RPMI8226 (cell line): ENCODE measurements at regions not wholly inside any gene's neighbourhood (a gene's known extent, or its start where the extent isn't known, plus 50 kb on each side); places are given as distances from the start of the nearest gene placed in this dataset.

Source experiments
- DNase-seq: peaks from one replicate; pipeline ENCODE4 v3.0.0-alpha.2; 2015

DNA sequence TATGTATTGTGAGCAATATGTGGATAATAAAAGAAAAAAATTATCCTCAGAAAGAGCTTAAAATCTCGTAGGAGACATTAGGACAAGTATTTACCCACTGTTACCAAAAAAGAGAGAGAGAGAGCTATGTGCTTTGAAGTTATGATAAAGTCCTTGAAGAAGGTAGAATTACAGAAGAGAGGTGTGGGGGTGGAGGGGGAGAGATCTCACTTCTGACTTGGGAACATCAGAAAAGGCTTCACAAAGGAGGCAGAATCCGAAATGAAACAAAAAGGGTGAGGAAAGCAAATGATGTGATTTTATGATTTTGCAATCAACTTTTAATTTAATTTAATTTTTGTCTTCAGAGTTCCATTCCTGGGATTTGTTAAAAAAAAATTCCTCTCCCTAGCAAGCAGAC is 311.8 kb upstream of the ATP2B1 start:
- no peak for DNase-seq

DNA sequence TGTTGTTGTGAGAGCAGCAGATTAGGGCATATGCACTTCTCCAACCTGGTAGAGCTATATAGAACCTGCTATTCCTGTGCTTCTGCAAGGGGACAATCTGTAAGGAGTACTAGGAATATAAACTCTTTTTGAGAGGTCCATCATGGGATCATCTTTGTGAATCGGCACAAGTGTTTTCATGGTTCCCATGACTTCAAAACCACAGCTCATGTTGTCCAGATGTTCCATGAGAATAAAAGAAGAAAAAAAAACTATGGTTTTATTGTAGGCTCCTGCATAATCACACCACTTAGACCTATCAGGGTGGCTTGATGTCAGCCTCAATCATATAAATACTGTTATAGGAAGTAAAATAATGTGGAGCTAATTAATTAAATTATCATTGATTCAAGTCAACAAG is 311.4 kb upstream of the ATP2B1 start:
- no peak for DNase-seq

DNA sequence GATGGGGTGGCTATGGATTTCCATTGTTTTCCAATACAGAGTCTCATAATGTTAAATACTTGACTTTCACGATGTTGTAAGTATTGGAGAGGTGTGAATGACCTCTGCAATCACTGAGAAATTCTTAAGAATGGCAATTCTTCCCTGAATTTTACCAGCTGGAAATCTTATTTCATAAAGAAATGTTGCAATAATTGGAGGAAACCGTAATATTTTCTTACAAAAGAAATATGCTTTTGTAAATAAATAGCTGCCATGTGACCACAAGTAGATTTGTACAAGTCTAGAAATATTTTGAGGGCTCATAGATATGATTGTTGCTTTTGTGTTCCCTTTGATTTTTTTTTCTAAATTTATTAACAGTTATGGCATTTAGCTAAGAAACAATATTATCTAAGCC is 308.7 kb upstream of the ATP2B1 start:
- no peak for DNase-seq

DNA sequence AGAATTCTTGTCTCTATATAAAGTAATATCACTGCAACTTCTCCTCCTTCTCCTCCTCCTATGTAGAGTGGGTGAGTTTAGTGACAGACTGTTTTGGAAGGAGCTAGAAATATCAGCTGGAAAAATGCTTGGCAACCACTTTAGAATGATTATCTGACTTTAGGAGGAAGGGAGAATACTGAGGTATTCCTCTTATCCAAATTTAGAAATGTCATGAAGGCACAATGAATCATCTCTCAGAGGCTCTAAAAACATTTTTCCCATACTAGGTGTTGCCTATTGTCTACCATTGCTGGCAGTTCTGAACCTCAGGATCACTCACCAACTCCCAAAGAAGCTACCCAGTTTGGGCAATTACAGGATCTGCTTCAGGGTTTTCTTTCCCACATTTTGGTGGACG is 306.6 kb upstream of the ATP2B1 start:
- no peak for DNase-seq

DNA sequence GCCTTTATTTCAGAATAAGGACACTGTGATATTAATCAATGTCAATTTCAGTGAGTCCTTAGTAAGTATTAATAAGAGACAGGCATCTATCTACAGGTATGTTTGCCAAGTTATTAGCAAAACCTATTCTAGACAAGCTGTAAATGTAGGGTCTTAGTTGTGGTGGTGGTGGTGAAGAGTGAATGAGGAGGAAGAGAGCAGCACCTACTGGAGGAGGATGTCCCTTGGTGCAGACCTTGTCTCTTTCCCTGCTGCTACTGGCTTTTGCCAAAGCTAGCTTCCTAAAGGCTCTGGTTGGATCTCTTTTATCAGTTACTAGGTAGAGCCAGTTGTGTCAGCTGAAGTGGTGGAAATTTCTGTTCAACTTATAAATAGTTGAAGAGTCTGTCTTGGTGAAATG is 304.8 kb upstream of the ATP2B1 start:
- DNase-seq, result no peak

DNA sequence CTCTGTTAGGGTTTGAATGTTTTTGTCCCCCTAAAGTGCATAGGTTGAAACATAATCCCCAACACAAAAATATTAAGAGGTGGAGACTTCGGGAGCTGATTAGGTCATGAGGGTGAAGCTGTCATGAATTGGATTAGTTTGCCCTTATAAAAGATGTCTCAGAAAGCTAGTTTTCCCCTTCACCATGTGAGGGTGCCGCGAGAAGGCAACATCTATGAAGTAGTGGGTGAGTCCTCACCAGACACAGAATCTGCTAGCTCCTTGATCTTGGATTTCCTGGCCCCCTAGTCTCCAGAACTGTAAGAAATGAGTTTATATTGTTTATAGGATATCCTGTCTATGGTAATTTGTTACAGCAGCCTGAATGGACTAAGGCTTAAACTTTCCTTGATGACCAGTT is 301.5 kb upstream of the ATP2B1 start:
- DNase-seq, result no peak

DNA sequence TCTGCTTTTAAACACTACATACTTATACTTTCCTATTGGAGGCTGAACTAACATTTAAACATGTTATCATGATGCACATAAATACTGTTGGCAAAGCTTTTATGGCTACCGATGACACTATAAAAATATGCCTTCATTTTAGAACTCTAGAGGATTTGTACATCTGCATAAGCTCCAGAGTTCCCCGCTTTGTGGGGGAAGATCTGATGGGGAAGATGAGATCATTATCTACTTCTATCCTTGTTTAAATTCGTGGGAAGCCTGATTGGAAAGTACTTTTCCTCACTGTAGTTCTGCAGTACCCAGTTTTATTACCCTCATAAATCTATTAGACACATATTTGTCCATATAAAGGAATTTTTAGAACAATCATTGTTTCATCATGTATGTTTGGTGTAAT is 299.6 kb upstream of the ATP2B1 start:
- no peak for DNase-seq

DNA sequence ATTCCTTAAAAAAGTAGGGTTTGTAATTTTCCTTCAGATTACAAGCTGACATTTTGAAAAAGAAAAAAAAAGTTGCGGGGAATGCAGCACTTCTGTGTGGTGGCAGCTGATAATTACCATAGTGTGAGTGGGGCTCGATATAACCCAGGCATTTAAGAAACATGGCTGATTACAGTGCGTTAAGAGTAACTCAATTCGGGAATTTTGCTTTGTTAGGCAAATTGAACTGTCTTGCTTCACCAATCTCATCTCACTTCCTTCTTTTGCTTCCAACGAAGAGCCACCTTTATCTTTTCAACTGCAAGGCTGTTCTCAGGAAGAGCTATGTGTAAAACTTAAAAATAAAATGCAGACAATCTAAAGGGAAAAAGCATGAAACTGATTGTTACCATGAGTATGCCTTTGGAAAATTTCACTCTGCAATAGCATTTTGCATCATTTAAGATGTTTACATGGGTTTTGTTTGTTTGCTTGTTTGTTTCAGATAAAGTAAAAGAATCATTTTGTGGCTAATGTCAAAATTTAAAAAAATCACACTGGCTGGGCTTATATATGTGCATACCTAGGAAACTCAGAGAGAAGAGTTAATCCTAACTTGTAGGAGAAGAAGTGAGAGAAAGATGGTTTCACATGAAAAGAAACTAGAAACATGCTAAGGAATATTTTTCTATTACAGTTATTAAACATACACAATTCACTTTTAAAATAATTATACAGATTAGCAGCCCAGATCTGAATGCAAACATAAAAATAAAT is 295.9 kb upstream of the ATP2B1 start:
- no peak for DNase-seq

DNA sequence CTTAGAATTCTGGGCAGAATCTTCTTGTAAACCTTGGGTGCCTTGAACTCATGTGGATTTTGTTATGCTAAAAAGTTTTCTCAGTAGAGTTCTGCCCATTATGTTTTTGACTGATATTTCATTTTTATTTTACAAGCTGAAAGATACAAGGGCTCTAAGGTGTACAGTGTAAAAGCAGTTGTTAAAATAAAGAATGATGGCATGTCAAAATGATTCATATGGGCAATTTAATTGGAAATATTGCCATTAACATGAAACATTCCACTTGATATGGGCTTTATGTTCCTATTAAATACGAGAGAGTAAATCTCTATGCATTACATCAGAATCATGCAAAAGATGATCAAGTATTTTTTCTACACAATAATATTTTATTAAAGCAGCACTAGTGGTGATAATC is 295.1 kb upstream of the ATP2B1 start:
- DNase-seq, result no peak

DNA sequence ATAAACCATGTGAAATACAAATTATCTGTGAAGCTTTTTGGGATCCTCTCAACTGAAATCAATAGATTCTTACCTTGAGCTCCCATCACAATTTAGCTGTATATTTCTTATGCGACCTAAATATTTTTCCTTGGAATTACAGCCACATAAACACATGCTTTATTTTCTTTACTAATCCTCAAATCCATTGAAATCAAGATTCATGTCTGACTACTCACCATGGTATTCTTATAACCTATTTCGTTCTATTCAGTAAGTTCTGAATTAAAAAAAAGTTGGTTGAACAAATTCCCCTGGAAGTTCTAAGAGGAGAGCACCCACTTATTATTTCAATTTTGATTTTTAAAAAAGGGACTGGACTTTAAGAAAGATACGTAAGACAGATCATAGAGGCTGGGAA is 292.1 kb upstream of the ATP2B1 start:
- no peak for DNase-seq

DNA sequence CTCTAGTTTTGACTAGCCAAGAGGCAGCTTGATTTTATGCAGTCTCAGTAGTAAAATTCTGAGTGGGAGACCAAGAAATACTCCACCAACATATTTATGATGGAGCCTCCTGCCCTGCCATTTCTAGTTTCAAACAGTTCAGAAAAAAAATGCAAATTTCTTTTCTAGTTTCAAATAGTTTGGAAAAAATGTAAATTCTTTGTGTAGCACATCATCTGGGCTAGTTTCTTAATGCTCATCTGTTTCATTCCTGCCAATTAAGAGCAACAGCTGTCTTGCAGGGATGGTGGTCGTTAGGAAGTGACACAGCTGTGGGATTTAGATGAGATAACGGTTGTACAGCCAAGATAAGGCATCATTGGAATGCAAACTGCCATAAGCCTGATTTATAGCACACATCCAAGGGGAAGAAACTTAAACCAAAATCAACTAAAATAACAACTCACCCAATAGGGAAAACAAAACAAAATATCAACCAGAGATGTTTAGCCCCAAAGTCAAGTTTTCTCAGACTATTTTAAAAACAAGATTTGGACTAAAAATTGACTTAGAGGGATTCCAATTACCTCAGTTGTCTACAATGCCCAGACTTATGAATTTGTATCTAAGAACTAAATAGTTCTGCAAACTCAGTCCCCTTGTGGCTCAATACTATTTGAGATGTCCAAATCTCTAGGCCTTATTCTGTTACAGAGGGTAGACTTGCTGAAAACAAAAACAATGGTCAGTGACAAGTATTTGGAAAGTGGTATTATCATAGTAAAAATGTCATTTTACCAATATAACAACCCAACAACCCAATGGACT is 291.3 kb upstream of the ATP2B1 start:
- no peak for DNase-seq

DNA sequence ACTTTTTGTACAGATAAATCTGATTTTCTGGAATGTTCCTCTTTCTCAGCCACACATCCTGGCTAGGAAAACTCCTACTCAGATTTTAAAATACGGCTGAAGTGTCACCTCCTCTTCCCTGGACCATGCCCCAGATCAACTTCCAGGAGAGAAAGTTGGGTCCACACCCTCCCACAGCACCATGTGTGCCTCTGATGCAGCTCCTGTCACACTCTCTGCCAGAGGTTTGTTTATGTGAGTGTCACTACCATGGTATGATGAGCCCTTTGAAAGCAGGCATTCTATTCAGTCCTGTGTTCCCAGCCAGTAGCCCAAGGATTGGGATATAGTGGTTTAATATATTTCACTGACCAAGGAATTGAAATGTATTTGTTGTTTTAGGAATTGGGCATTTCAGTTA is 287.2 kb upstream of the ATP2B1 start:
- DNase-seq, result no peak

DNA sequence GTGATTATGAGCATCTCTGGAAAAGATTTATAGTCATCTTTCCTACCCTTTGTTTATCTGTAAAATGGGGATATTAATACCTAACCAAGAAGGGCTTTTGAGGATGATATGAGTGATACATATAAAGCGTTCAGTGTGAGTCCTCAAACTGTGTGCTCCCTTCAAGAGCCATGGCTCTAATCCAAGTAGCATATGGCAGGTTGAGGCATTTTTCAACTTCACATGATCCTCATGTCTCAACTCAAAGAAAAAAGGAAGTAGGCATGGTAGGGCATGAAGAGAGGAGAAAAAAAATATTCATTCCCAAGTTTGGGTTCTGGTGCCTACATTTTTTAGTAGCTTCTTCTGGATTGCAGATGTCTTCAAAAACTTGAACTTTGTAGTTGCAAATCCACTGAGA is 286.3 kb upstream of the ATP2B1 start:
- DNase-seq, result no peak

DNA sequence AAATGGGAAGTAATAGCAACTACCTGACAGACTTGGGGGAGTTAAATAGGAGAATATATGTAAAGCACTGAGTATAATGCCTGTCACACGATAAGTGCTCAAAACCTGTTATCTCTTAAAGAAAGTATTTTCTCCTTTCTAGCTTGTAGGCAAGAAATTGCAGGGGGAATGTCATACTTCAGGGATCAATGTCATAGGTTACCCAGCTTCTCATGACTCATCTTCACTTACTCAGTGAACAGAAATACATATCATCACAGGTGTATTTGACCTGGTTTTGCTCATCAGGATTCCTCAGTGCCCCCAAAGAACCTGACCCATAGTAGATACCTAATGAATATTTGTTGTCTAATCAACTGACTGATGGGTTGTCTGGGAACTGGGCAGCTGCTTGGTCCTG is 285.0 kb upstream of the ATP2B1 start:
- DNase-seq, result no peak

DNA sequence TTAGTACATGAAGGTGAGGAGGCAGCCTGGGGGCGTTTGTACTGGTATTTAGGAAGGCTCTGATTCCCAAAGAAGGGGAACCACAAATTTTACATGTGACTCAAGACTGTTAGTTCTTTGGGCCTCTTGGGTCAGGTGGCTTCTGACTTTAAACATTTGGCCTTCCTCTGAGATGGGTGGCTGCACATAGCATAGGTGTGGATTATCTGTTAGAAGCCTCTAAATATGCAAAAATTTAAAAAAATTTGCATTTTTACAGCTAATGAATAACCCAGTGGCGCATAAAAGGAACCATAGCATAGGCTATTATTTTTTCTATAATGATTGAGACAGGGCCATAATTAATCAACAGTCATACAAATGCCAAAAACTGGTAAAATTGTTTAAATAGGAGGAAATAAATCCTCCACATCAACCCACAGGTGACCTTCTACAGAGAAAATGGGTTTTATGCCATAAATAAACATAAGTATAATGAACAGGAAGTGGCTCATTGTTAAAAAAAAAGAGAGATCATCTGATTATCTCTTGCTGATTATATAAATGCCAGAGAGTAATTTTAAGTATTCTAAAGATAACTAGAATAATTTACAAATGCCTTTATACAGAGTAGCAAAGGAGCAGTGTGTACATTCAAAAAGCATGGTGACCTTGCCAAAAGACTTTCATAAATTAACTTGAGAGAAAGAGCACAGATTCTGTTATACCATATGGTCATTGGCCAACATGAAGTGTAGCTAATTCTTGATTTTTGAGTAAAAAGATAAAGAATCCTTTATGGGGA is 284.2 kb upstream of the ATP2B1 start:
- no peak for DNase-seq

DNA sequence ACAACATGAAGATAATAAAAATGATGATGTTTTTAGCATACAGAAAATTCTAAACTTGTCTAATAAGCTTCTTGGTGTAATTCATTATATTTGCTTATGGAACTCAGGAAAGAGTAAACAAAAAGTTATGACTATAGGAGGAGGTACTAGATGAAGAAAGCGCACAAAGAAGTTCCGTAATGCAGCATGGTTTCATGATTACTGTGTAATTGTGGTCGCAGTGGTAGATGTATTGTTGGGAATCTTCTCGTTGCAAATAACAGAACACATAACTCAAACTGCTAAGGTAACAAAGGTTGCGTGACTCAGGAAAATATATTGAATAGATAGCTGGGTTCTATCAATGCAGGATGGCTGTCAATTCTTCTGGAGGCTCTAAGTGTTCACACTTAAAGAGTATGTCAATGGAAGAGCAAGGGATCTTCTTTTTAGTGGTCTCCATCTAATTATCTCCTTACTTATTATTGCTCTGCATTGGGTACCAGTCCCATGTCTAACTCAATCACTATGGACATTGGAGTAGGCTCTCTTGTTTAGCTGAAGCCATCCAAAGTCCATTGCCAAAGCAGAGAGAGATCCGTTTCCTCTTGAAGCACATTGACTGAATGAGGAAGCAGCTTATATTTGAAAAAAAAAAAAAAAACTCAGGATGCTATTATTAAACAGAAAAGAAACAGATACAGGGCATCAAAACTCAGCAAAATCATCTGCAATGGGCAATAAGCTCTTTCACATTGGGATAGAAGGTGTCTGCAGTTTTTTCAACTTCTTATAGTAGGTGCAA is 283.4 kb upstream of the ATP2B1 start:
- DNase-seq, result no peak

DNA sequence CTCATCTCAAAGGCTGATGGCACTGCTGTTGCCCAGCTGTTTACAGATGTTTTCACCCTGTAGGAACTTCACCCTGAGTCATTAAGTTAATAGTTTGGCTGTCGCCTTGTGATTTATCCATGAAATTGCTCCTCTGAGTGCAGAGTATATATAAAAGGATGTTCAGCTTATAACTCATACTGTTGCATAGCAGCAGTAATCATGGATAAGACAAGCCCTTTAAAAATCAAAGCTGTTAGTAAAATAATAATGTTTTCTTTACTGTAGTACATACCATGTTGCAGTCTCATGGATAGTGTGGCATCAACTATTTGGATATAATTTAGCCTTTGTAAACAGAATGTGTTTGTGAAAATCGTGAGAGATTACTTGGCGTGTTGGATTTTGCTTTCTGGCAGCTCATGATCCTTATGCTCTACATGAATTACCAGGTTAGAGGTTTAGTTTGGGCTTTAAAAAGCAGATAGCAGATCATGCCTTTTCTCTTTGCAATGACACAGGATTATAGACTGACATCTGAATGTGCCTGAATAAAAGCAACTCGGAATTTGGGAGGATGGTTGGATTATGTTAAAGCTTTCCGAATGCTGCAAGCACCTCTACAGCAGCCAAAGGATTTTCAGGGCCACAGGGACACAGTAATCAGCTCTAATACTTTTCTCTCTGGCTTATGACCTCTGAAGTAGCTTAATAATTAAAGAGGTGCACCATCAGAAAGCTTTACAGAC is 279.7 kb upstream of the ATP2B1 start:
- DNase-seq, result no peak

DNA sequence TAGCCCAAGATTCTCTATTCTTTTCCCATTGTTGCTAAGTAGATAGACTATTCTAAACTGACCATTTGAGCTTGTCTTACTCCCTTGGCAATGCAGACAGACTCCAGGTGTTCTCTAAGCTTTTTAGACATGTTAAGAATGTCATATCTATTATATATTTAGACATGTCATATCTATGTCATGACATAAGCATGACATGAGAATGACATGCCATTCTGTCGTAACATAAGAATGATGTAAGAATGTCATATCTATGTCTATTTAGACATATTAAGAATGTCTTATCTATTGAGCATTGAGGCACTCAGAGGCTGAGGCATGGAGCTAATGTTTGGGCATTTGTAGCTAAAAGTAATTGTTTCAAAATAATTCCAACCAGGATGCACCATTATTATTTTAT is 277.3 kb upstream of the ATP2B1 start:
- DNase-seq, result no peak

DNA sequence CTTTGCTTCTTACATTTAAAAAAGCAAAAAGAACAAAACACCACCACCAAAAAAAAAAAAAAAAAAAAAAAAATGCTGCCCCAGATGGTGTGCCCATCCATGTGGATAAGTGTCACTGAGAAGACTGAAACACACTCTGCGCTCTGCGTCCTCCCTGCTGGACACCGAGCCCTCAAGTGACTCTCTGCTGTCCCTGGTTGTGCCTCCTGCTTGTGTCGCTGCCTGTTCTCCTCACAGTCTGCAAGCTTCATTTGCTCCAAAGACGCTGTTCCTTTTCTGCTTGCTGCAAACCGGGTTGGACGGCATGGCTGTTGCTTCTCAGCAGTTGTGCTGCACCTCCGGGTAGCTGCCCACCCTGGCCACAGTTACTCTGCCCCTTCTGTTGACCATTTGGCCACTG is 276.2 kb upstream of the ATP2B1 start:
- no peak for DNase-seq

DNA sequence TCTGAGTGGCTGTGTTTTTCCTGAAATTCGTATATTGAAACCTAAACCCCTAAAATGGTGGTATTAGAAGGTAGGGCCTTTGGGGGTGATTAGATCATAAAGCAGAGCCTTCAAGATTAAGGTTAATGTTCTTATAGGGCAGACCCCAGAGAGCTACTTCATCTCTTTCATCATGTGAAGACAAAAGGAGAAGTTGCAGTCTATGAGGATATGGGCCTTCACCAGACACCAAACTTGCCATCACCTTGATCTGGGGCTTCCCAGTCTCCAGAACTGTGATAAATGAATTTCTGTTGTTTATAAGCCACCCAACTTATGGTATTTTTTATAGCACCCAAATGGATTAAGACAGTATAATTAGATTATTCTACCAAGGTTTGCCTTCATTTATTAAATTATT is 275.0 kb upstream of the ATP2B1 start:
- DNase-seq, result no peak

DNA sequence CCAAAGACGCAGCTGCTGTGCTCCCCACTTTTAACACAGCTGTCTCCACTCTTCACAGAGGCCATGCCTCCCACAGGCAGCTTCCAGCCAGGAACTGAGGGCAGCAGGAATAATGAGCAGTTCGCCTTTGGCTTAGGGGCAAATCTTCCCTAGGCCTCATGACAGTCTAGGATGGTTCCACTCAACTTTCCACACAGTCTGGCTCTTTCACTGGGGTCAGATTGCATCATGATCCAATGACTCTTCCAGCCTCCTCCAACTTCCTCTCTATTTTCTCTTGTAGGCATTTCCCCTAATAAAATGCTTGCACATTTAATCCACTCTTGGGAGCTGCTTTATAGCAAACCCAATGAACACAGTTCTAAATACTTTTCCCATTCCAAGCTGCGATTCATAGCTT is 271.6 kb upstream of the ATP2B1 start:
- DNase-seq, result no peak

DNA sequence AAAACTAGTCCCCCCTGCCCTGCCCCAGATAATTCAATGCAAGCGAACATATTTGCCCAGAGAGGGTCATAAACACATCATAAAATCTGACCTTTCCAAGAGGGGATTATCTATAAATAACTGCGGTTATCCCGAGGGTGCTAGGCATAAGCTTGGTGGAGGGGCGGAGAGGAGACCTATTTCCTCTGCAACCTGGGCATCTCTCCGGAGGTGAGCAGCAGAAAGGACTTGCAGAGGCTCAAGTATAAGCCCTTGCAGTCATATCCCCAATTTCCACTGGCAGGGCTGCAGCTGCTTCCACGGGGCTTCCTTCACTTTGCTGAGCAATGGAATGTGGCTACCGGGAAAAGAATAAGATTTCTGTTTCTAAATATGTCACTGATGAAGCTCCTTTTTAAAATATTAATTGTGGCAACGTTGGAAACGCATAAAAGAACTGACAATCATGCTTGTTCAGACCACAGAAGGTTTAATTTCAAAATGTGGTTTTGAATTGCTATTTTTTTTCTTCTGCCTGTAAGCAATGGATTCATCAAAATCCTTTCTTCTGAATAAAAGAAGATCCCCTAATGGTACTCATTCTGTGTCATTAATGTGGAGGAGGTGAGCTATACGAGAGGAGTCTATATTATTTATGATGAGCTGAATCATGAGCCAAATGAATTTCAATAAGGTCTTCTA is 268.9 kb upstream of the ATP2B1 start:
- DNase-seq, result no peak
